Mucosa of rectum (tissue), 2 donors: ENCODE measurements at regions not wholly inside any gene's neighbourhood (a gene's known extent, or its start where the extent isn't known, plus 50 kb on each side); places are given as distances from the start of the nearest gene placed in this dataset.
A peak's percentile ranks its signal among the peaks of the same experiment; 100 is the strongest.

Experiments
- H3K27ac ChIP-seq, 2 donors: one replicate each; pipeline ENCODE4 v1.7.0; 2013; ENCODE audit warnings: inconsistent platforms in 2 of 2, low read depth in 2 of 2, low read length in 2 of 2
- H3K27me3 ChIP-seq, 2 donors: one replicate each; pipeline ENCODE4 v1.7.0; 2013; ENCODE audit warnings: low read length in 2 of 2; ENCODE audit not compliant: control insufficient read depth in 2 of 2, insufficient read depth in 2 of 2
- H3K36me3 ChIP-seq, 2 donors: one replicate each; pipeline ENCODE4 v1.7.0; 2013; ENCODE audit warnings: low read length in 2 of 2; ENCODE audit not compliant: control insufficient read depth in 2 of 2, insufficient read depth in 2 of 2
- H3K4me1 ChIP-seq, 2 donors: one replicate each; pipeline ENCODE4 v1.7.0; 2013; ENCODE audit warnings: low read length in 2 of 2, mild to moderate bottlenecking in 1 of 2; ENCODE audit not compliant: control insufficient read depth in 2 of 2, insufficient read depth in 2 of 2
- H3K4me3 ChIP-seq, 2 donors: one replicate each; pipeline ENCODE4 v1.7.0; 2013; ENCODE audit warnings: low read length in 2 of 2
- H3K9ac ChIP-seq, 2 donors: one replicate each; pipeline ENCODE4 v1.7.0; 2013; ENCODE audit warnings: low read length in 2 of 2, low read depth in 1 of 2, mild to moderate bottlenecking in 1 of 2
- H3K9me3 ChIP-seq, 2 donors: one replicate each; pipeline ENCODE4 v1.7.0; 2013; ENCODE audit warnings: low read length in 2 of 2; ENCODE audit not compliant: control insufficient read depth in 2 of 2
- donor health status: healthy.
- donor health status: Normal muscosa, but diverticular disease.

- Histone ChIP-seq H3K9ac (no peak overlapping the region), H3K4me1 (no peaks in the 10 kb centered on the region), H3K36me3 (no peaks in the 10 kb centered on the region), H3K9me3 (no peaks in the 10 kb centered on the region), H3K27ac (no peak overlapping the region), H3K4me3 (no peak overlapping the region), H3K27me3 (no peaks in the 10 kb centered on the region)
Measured at GRCh38 chr13:33340631-33341030, 55.1 kb upstream of the STARD13 start.

DNA sequence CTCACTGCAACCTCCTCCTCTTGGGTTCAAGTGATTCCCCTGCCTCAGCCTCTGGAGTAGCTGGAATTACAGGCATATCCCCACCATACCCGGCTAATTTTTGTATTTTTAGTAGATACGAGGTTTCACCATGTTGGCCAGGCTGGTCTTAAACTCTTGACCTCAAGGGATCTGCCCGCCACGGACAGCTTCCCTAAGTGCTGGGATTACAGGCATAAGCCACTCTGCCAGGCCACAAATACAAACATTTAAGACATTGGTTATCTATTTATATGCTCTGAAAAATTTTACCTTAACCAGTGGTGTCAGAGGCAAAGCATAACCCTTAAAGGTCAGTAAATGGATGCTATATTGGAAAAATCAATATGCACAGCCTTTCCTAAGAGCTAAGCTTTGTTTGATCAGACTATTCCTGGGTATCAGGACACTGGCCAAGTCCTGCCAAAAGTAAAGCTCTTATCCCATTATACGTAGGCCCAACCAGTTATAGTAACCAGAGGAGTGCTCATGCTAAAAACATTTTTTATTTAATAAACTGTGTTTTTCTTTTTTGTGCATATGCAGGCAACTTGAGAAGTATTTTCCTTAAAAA, 56.4 kb upstream of the STARD13 start:
- H3K4me1 ChIP-seq, result no peaks in the 10 kb centered on the region
- no peaks in the 10 kb centered on the region for H3K27me3 ChIP-seq
- H3K27ac ChIP-seq, result no peak overlapping the region
- H3K36me3 ChIP-seq, result no peaks in the 10 kb centered on the region
- H3K9me3 ChIP-seq, result no peaks in the 10 kb centered on the region
- no peak overlapping the region for H3K9ac ChIP-seq
- H3K4me3 ChIP-seq, result no peak overlapping the region

GRCh38 chr13:33345842-33346241, 60.3 kb upstream of the STARD13 start:
- H3K9ac ChIP-seq, result no peak overlapping the region
- peaks cover 5 to 6% of the 10 kb centered on the region in 2 donors for H3K4me1 ChIP-seq
- H3K27ac ChIP-seq, result no peak overlapping the region
- H3K27me3 ChIP-seq, result no peaks in the 10 kb centered on the region
- no peak overlapping the region for H3K4me3 ChIP-seq
- no peaks in the 10 kb centered on the region for H3K36me3 ChIP-seq
- no peaks in the 10 kb centered on the region for H3K9me3 ChIP-seq

- Histone ChIP-seq H3K27ac (no peak overlapping the region), H3K4me1 (peaks cover 12 to 16% of the 10 kb centered on the region in 2 donors)
Measured at GRCh38 chr13:33347861-33348260, 62.3 kb upstream of the STARD13 start.

GRCh38 chr13:33348366-33348765, 62.8 kb upstream of the STARD13 start:
- no peaks in the 10 kb centered on the region for H3K27me3 ChIP-seq
- no peak overlapping the region for H3K9ac ChIP-seq
- no peak overlapping the region for H3K4me3 ChIP-seq
- no peaks in the 10 kb centered on the region for H3K36me3 ChIP-seq
- no peak overlapping the region for H3K27ac ChIP-seq
- H3K4me1 ChIP-seq, result peaks cover 12 to 16% of the 10 kb centered on the region in 2 donors
- H3K9me3 ChIP-seq, result no peaks in the 10 kb centered on the region

More at GRCh38 chr13:33347861-33348260, 62.3 kb upstream of the STARD13 start:
- H3K9ac ChIP-seq, result no peak overlapping the region
- H3K36me3 ChIP-seq, result no peaks in the 10 kb centered on the region
- H3K9me3 ChIP-seq, result no peaks in the 10 kb centered on the region
- H3K4me3 ChIP-seq, result no peak overlapping the region
- H3K27me3 ChIP-seq, result no peaks in the 10 kb centered on the region

DNA sequence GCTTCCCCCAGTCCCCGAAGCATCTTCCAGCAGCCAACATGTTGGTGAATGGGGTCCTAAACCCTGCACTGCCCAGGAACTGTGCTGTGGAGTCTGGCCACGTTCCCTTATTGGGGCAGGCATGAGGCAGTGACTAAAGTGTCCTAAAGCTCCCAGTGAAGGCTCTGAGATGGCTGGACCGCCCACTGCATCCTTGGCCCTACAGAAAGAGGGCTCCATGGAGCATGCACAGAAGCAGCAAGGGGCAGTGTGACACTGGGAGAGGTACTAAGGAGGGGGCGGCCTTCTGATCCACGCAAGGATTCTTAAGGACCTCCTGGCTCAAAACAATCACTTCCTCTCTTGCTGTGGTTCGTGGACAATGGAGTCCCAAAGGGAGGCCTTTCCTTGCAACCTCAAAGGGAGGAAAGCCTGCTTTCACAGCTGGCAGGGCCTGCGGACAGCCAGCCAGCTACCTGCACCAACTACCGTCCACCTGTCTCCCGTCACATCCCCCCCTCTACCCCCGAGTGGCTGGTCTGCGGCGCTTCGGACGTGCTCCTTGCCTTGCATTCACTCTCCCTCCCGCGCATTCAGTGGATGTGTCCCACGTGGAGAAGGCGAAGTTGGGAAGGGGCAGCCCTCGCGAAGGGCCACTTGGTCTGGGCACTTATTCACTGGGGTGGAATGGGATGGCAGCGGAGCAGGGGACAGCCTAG, 63.9 kb upstream of the STARD13 start:
- Histone ChIP-seq H3K9ac (peak overlapping the region in 1 of 2 donors; percentile 74), H3K27me3 (no peaks in the 10 kb centered on the region), H3K27ac (peak overlapping the region; percentile 70 to 82), H3K4me3 (peak overlapping the region; percentile 78 to 80), H3K36me3 (no peaks in the 10 kb centered on the region), H3K4me1 (peaks cover 12 to 16% of the 10 kb centered on the region in 2 donors), H3K9me3 (no peaks in the 10 kb centered on the region)

DNA sequence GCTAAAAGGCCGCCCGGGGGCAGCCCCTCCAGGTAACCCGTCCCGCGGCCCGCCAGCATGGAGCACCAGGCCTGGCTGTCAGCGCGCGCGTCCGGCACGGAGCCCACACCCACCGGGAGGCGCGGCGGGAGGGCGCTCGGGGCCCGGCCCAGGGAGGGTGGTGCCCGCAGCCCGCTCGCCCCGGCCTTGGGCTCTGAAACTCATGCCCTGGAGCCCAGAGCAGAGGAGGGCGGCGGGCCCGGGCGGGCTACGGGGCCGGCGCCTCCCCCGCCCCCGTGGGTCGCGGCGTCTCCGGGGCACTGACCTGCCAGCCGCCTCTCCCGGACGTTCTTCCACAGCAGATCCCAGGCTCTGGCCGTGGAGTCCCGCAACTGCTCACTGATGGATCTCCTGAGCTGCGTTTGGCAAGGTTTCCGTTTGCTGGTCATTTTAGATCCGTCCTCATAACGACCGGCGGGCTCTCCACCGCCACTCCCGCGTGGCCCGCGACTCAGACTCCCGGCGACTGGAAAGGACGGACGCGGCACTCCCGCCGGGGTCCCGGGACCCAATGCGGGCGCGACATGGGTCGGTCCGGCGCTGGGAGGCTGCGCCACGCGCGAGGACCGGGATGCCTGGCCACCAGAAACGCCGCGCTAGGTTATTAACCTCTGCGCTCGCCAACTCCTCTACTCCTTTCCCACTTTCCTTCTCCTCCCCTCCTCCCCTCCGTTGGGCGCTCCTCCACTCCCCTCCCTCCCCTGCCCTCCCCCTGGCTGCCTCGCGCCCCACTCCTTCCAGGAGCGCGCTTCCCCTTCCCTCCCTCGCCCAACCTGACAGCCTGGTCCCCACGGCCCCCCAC, 64.7 kb upstream of the STARD13 start:
- no peaks in the 10 kb centered on the region for H3K36me3 ChIP-seq
- H3K4me1 ChIP-seq, result peaks cover 12 to 16% of the 10 kb centered on the region in 2 donors
- H3K9ac ChIP-seq, result peak overlapping the region; percentile 58 to 74
- H3K27ac ChIP-seq, result peak overlapping the region; percentile 70 to 82
- no peaks in the 10 kb centered on the region for H3K27me3 ChIP-seq
- H3K9me3 ChIP-seq, result no peaks in the 10 kb centered on the region
- peak overlapping the region; percentile 78 to 80 for H3K4me3 ChIP-seq

DNA sequence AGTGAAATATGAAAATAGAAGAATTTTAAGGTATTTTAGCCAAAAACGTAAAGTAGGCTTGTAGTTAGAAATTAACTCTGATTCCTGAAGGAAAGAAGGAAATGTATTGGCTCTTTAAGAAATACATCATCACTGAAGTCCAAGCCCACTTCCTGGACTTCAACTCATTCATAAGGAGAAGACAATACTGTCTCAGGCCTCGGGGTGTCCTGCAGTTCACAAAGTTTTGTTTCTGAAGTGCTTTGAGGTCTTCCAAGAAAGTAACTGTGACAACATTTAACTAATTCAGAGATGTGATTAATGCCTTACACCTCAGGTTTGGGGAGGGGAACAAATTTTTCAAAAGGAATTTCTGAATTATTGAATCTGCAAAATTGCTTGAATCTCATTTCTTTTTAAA, 65.8 kb upstream of the STARD13 start:
- no peaks in the 10 kb centered on the region for H3K9me3 ChIP-seq
- H3K36me3 ChIP-seq, result no peaks in the 10 kb centered on the region
- peak overlapping the region in 1 of 2 donors; percentile 9 for H3K27ac ChIP-seq
- H3K9ac ChIP-seq, result no peak overlapping the region
- no peaks in the 10 kb centered on the region for H3K27me3 ChIP-seq
- peak overlapping the region in 1 of 2 donors; percentile 43 for H3K4me3 ChIP-seq
- H3K4me1 ChIP-seq, result peaks cover 12 to 16% of the 10 kb centered on the region in 2 donors

- no peak overlapping the region for H3K4me3 ChIP-seq
- H3K27me3 ChIP-seq, result no peaks in the 10 kb centered on the region
- H3K9me3 ChIP-seq, result no peaks in the 10 kb centered on the region
- peaks cover 12 to 16% of the 10 kb centered on the region in 2 donors for H3K4me1 ChIP-seq
- H3K36me3 ChIP-seq, result no peaks in the 10 kb centered on the region
- peak overlapping the region; percentile 53 to 68 for H3K27ac ChIP-seq
- no peak overlapping the region for H3K9ac ChIP-seq
Measured at GRCh38 chr13:33352041-33352440, 66.5 kb upstream of the STARD13 start.

DNA sequence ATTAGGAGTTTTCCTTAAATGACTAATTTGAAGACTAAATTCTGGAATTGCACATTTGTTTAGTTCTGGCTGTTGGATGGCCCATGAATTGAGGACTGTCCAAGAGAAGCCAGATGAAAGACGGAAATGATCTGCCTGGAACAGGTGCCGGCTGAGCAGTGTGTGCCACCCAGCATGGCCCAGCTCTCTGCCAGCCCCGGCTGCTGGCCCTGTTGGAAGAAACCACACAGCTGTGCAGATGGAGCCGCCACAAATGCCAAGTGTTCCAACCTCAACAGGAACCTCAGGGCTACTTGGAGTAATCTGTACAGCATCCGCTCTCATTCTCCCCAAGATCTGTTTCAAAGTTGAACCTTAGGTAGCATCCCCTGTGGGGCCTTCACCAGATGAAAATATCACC, 67.0 kb upstream of the STARD13 start:
- peak overlapping the region; percentile 53 to 68 for H3K27ac ChIP-seq
- no peak overlapping the region for H3K9ac ChIP-seq
- H3K4me1 ChIP-seq, result peaks cover 12 to 16% of the 10 kb centered on the region in 2 donors

More for the DNA sequence above, 67.0 kb upstream of the STARD13 start:
- no peak overlapping the region for H3K4me3 ChIP-seq
- H3K9me3 ChIP-seq, result no peaks in the 10 kb centered on the region
- no peaks in the 10 kb centered on the region for H3K36me3 ChIP-seq
- H3K27me3 ChIP-seq, result no peaks in the 10 kb centered on the region
